ENCODE measurements at regions not wholly inside any gene's neighbourhood (a gene's known extent, or its start where the extent isn't known, plus 50 kb on each side); places are given as distances from the start of the nearest gene placed in this dataset.
A peak's percentile ranks its signal among the peaks of the same experiment; 100 is the strongest.

DNA sequence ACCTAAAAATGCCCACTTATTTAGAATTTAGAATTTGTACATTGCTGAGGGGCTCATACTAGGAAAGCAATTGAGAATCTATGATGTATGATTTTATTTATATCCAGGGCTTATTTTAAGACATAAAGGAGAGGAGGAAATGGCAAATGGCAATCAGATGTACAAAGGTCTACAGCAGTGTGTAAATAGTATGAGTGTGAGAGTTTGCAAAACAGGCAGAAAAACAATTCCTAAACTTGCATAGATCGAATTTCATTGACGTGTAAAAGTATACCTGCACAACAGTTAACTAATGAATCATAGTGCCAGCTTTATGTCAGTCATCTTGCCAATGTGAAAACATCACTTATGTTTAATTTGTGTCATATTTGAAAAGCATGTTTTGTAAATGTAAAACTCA is 718.7 kb upstream of the GCFC2 start:
- DNase-seq (ENCODE audit: low read depth in 1 of 2, low spot score in 1 of 2) = no peak
- in situ Hi-C loops (cut with HindIII; ENCODE audit: low pct_unique_long_range_greater_than_20kb, low sequenced_read_pairs) = no loop called here
- no peak for TF ChIP-seq JUND (IDR thresholded peaks at IDR 0.05; ENCODE audit: low read depth)

DNA sequence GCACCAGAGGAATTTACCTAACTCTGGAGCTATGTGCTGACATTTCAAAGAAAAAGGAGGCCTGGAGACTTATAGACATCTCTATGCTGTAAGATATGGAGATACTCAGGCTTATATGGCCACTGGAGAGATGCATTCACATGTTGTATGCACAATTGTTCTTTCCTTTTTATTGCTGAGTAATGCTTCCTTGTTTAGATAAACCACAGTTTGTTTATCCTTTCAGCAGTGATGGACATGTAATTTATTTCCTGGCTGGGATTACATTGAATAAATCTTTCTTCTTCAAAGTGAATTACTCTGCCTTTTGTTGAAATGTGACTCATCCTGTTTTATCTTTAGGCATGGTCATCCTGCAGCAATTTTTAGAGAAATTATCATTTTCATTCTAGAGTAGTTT is 716.7 kb upstream of the GCFC2 start:
- TF ChIP-seq JUND (IDR thresholded peaks at IDR 0.05; ENCODE audit: low read depth) = no peak
- in situ Hi-C loops (cut with HindIII; ENCODE audit: low pct_unique_long_range_greater_than_20kb, low sequenced_read_pairs) = no loop called here
- DNase-seq (ENCODE audit: low read depth in 1 of 2, low spot score in 1 of 2) = no peak

DNA sequence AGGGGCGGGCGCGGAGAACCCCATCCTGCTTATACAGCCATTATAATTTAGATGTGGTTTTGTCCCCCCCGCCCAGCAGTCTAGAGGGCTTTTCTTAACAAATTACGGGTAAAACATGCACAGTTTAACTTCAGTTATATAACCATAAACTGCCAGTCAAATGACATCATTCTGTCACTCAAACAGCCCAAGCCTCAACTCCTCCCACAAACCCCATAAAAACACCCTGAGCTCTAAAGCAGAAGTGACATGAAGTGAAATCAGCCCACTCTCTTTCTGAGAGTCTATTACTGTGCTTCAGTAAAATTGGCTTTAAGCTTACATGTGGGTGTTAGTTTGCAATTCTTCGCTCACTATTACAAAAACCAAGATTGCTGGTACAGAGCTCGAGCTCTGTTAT is 705.1 kb upstream of the GCFC2 start:
- in situ Hi-C loops (cut with HindIII; ENCODE audit: low pct_unique_long_range_greater_than_20kb, low sequenced_read_pairs) = no loop called here
- DNase-seq (ENCODE audit: low read depth in 1 of 2, low spot score in 1 of 2) = no peak

DNA sequence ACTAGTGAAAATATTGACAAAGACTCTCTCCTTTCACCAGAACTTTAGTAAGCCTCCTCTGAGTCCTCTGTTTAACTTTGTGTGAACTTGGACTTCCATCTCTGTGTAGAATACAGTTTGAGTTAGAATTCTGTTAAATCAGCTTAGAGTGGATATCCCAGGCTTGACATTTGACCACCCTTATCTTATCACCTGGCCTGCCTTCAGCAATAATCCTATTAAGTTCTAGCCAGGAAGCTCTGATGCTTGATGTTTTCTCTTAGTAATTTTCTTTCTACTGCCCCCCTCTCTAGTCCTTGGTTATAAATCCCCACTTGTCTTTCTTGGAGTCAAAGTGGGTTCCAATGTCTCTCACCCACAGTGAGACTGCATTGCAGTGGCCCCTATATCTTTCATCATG is 702.7 kb upstream of the GCFC2 start:
- no peak for DNase-seq (ENCODE audit: low read depth in 1 of 2, low spot score in 1 of 2)
- TF ChIP-seq JUND (IDR thresholded peaks at IDR 0.05; ENCODE audit: low read depth) = no peak
- in situ Hi-C loops (cut with HindIII; ENCODE audit: low pct_unique_long_range_greater_than_20kb, low sequenced_read_pairs) = no loop called here

More for the DNA sequence above, 705.1 kb upstream of the GCFC2 start:
- no peak for TF ChIP-seq JUND (IDR thresholded peaks at IDR 0.05; ENCODE audit: low read depth)

DNA sequence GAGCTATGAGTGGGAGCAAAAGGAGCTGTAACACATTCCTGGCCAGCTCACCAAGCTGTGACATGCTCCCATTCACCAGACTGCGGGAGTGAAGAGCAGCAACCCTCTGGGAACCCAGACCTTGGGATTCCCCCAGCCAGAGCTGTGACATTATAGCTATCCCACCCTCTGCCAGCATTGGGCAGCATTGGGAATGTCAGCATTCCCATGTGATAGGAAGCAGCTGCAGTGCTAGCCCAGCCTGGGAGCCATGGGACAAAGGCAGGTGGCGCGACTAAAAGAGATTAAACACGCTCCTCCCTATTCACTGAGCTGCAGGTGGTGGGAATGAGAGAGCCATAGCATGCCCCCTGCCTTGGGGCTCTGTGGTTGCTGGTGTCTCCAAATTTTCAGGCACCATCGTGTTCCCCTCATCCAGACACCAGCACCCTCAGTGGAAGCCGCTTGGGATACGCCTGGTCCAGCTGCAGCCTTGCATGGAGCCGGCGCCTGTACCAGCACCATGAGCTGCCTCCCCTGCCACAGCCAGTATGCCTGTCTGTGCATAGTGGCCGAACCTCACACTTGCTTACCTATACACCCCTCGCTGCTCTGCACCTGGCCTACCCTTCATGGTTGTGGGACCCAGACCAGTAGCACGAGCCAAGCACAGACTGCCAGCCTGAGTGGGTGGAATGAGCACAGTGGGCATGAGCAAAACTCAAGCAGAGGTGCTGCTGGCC is 695.6 kb upstream of the GCFC2 start:
- in situ Hi-C loops (cut with HindIII; ENCODE audit: low pct_unique_long_range_greater_than_20kb, low sequenced_read_pairs) = no loop called here
- TF ChIP-seq JUND (IDR thresholded peaks at IDR 0.05; ENCODE audit: low read depth) = no peak
- no peak for DNase-seq (ENCODE audit: low read depth in 1 of 2, low spot score in 1 of 2)

DNA sequence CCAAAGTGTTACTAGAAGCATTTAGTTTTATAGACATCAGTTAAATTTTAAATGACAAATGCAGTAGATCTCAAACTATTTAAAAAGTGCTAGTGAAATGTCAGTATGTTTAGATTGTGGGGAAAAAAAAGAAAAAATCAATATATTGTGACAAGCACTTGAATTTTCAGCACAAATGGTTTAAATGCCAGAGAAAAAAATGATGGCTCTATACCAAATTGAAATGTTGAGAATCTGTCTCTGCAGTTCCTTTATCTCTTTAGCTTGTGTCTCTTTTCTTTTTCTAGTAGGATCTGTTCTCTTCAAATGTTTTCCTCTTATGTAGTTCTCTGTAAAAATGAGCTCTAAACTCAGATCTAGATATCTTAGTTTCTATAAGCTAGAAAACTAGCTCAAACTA is 682.6 kb upstream of the GCFC2 start:
- DNase-seq (ENCODE audit: low read depth in 1 of 2, low spot score in 1 of 2) = no peak
- TF ChIP-seq JUND (IDR thresholded peaks at IDR 0.05; ENCODE audit: low read depth) = no peak
- in situ Hi-C loops (cut with HindIII; ENCODE audit: low pct_unique_long_range_greater_than_20kb, low sequenced_read_pairs) = no loop called here

DNA sequence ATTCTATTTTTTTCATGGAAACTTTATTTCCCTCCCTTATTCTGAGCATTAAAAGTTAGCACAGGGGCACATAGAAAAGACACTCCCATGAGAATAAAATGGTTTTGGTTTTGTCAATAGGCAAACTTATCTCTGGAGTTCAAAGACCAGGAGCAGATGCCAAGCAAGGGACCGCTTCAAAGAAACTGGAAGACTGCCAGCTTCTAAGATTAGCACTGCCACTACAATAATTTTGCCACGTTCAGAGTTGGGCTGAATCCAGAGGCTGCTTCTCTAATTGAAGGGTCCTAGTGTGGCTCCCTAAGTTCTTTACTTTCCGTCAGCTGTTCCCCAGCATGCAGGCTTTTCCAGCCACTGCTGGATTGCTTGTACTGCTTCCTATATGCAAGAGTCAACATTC is 681.0 kb upstream of the GCFC2 start:
- TF ChIP-seq JUND (IDR thresholded peaks at IDR 0.05; ENCODE audit: low read depth) = no peak
- no peak for DNase-seq (ENCODE audit: low read depth in 1 of 2, low spot score in 1 of 2)
- in situ Hi-C loops (cut with HindIII; ENCODE audit: low pct_unique_long_range_greater_than_20kb, low sequenced_read_pairs) = no loop called here

DNA sequence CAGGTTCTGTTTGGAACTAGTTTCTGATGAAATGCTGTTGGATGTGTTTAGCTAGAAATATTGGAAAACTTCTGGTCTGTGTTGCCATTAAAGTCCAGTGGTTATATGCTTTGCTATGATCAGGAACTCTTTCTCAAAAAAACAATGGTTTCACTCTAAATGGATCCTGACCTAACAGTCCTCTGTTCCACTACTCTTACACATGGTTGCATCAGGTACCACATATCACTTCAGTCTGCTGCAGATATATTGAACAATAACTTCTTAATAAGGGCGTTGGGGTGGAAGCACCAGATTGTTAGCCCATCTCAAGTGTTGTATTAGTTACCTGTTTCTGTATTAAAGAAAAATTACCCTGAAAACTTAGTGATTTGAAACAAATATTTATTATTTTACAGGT is 676.6 kb upstream of the GCFC2 start:
- TF ChIP-seq JUND (IDR thresholded peaks at IDR 0.05; ENCODE audit: low read depth) = no peak
- in situ Hi-C loops (cut with HindIII; ENCODE audit: low pct_unique_long_range_greater_than_20kb, low sequenced_read_pairs) = no loop called here
- DNase-seq (ENCODE audit: low read depth in 1 of 2, low spot score in 1 of 2) = no peak

DNA sequence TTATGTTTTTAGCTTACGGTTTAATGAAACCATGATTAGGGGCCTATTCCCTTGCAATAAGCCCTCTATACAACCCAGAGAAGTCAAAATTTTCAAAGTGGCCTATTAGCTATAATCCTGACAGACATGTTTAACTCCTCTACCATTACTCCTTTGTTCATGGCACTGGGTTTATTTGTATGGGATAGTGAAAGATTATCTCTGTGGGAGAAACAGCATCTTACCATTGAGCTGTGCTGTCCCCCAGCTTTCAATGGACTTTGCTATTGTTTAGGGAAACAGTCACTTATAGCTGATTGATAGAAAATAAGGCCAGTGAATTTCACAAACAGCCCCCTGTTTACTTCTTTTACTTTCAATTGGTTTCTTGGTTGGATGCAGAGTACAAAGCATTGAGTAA is 675.2 kb upstream of the GCFC2 start:
- in situ Hi-C loops (cut with HindIII; ENCODE audit: low pct_unique_long_range_greater_than_20kb, low sequenced_read_pairs) = no loop called here
- no peak for TF ChIP-seq JUND (IDR thresholded peaks at IDR 0.05; ENCODE audit: low read depth)
- DNase-seq (ENCODE audit: low read depth in 1 of 2, low spot score in 1 of 2) = no peak

DNA sequence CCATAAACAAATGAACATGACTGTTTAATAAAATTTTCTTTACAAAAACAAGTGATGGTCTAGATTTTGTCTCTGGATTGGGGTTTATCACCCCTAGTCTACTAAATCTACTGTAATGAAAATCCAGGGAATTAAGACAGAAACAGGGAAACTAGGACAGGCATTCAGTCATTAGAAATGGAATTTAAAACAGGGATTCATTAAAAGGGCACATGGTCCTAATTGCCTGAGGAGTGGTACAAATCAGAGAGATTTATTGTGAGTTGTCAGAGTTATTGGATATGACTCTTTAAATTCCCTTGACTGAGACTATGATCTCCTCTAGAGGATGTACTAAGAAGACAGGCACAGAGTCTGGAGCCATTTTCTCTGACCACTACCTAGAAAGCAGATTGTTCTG is 670.9 kb upstream of the GCFC2 start:
- TF ChIP-seq JUND (IDR thresholded peaks at IDR 0.05; ENCODE audit: low read depth) = no peak
- in situ Hi-C loops (cut with HindIII; ENCODE audit: low pct_unique_long_range_greater_than_20kb, low sequenced_read_pairs) = no loop called here
- DNase-seq (ENCODE audit: low read depth in 1 of 2, low spot score in 1 of 2) = no peak

DNA sequence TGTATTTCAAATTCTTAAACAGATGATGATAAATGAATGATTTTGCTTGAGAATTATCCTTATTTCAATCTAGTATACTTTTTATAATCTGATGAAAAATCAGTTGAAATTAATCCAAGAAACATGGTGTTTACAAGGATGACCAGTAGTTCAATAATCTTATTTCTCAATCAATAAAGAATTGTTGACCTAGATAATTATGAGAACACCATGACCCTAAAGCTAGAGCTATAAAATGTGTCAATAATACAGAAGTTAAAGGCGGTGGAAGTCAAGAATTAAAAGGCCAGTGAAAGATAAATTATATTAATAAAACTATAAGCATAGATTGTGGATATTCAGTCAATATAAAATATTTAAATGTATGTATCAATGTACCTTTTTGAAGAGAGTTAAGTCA is 667.4 kb upstream of the GCFC2 start:
- in situ Hi-C loops (cut with HindIII; ENCODE audit: low pct_unique_long_range_greater_than_20kb, low sequenced_read_pairs) = no loop called here
- peak; percentile 52; the same call in 1 of the 2 replicates for TF ChIP-seq JUND (IDR thresholded peaks at IDR 0.05; ENCODE audit: low read depth)
- peak in 1 of 2 experiments; percentile 36 for DNase-seq (ENCODE audit: low read depth in 1 of 2, low spot score in 1 of 2)

DNA sequence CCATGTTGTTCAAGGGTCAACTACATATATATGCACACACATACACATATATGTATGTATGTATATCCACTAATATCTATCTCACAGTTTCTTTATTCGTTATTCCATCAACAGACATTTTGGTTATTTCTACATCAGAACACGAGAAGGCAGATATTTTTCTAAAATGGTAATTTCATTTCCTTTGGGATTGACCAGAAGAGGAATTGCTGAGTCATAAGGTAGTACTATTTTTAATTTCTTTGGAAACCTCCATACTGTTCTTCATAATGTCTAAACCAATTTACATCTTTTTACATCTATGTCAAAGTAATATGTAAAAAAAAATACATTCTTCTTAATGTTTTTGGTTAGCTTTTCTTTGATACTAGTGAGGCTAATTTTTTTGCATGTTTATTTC is 630.7 kb upstream of the GCFC2 start:
- no peak for DNase-seq (ENCODE audit: low read depth in 1 of 2, low spot score in 1 of 2)
- no peak for TF ChIP-seq JUND (IDR thresholded peaks at IDR 0.05; ENCODE audit: low read depth)
- in situ Hi-C loops (cut with HindIII; ENCODE audit: low pct_unique_long_range_greater_than_20kb, low sequenced_read_pairs) = no loop called here

DNA sequence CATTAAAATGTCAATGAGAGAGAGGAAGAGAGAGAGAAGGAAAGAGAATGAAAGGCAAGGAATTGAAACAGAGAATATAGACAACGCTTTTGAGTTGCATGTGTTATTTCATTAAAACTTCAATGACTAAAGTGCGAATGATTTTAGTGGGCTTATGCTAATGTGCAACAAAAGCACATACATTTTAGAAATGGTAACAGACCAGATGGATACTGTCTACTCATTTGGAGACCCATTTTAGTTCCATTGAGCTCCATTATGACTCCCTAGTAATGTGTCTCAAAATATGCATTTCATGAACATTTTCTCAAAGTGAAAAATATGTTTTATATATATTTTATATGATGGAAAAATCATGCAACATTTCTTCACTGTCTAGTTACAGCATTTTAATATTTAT is 622.2 kb upstream of the GCFC2 start:
- in situ Hi-C loops (cut with HindIII; ENCODE audit: low pct_unique_long_range_greater_than_20kb, low sequenced_read_pairs) = no loop called here
- TF ChIP-seq JUND (IDR thresholded peaks at IDR 0.05; ENCODE audit: low read depth) = no peak
- no peak for DNase-seq (ENCODE audit: low read depth in 1 of 2, low spot score in 1 of 2)

DNA sequence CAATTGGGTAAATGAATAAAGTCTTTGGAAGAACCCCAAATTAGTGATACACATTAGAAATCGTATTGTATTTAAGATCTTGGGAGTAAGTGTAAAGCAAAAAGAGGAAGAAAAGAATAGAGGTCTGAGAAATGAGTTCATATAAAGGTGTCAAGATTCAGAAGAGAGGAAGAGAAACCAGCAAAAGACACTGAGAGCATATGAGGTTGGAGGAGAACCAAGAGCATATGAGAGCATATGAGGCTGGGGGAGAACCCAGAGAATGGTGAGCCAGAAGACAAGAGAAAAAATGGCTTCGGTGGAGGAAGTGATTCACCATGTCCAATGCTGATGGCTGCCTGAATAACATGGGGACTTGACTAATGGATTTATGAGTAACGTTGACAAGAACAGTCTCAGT is 620.1 kb upstream of the GCFC2 start:
- DNase-seq (ENCODE audit: low read depth in 1 of 2, low spot score in 1 of 2) = no peak
- in situ Hi-C loops (cut with HindIII; ENCODE audit: low pct_unique_long_range_greater_than_20kb, low sequenced_read_pairs) = no loop called here
- TF ChIP-seq JUND (IDR thresholded peaks at IDR 0.05; ENCODE audit: low read depth) = no peak

All from T47D (cell line).